Naive thymus-derived CD8-positive, alpha-beta T cell (primary cell): ENCODE measurements at regions not wholly inside any gene's neighbourhood (a gene's known extent, or its start where the extent isn't known, plus 50 kb on each side); places are given as distances from the start of the nearest gene placed in this dataset.

Experiments used
- ATAC-seq, 2 donors: fragments of 150-1000 bp; cut with Tn5 transposase in 1 of 2; sonication (Bioruptor Pico), chemical (Tn5 transposase) in 1 of 2; 1 replicate in 1 of 2; 2 replicates in 1 of 2; pipeline ENCODE4 v1.10.0; 2021; ENCODE audit warnings: mild to moderate bottlenecking in 2 of 2, moderate library complexity in 2 of 2
- POLR2A ChIA-PET: fragments of 350-600 bp; sonication (Branson Sonifier 250); formaldehyde crosslinking; loops from one replicate; lab custom pipeline; 2021; ENCODE audit warnings: antibody characterized with exemption; lab: Charles Lee
- DNase-seq, 10 donors: peaks; one replicate each; pipeline versions ENCODE4 v3.0.0 to v3.0.0-alpha.2; 2020 to 2022
- H3K27ac Mint-ChIP-seq, 10 donors: one replicate each; pipeline ENCODE4 v1.8.0; 2020 to 2022; ENCODE audit warnings: mild to moderate bottlenecking in 10 of 10, mixed read lengths in 10 of 10, moderate library complexity in 4 of 10, inconsistent platforms in 1 of 10
- H3K27me3 Mint-ChIP-seq, 5 donors: one replicate each; pipeline ENCODE4 v1.8.0; 2021 to 2022; ENCODE audit warnings: mixed read lengths in 5 of 5
- H3K36me3 Mint-ChIP-seq, 3 donors: one replicate each; pipeline ENCODE4 v1.8.0; 2020 to 2022; ENCODE audit warnings: mixed read lengths in 3 of 3, mild to moderate bottlenecking in 2 of 3, inconsistent platforms in 1 of 3
- H3K4me1 Mint-ChIP-seq, 4 donors: one replicate each; pipeline ENCODE4 v1.8.0; 2021 to 2022; ENCODE audit warnings: mixed read lengths in 4 of 4
- H3K4me3 Mint-ChIP-seq, 10 donors: one replicate each; pipeline ENCODE4 v1.8.0; 2020 to 2022; ENCODE audit warnings: mild to moderate bottlenecking in 10 of 10, mixed read lengths in 10 of 10, moderate library complexity in 6 of 10, inconsistent platforms in 1 of 10
- H3K9me3 Mint-ChIP-seq, 9 donors: one replicate each; pipeline ENCODE4 v1.8.0; 2020 to 2022; ENCODE audit warnings: mixed read lengths in 9 of 9, mild to moderate bottlenecking in 3 of 9, inconsistent platforms in 1 of 9, moderate library complexity in 1 of 9

- no peak overlapping the region for H3K27ac Mint-ChIP-seq
- no peaks in the 10 kb centered on the region for H3K27me3 Mint-ChIP-seq
- no peak overlapping the region for H3K4me3 Mint-ChIP-seq
- POLR2A ChIA-PET, result no interaction called here
- ATAC-seq (no peak), DNase-seq (peak in 2 of 10 donors; percentile 13 to 55)
- no peaks in the 10 kb centered on the region for H3K4me1 Mint-ChIP-seq
- H3K9me3 Mint-ChIP-seq, result peaks cover 0 to 100% (median 79%) of the 10 kb centered on the region in 9 donors
- peaks cover 85 to 99% (median 98%) of the 10 kb centered on the region in 3 donors for H3K36me3 Mint-ChIP-seq
Measured at GRCh38 chr15:25059698-25060471, 105.1 kb downstream of the SNRPN start.

GRCh38 chr15:25060472-25060803 lies 105.7 kb downstream of the SNRPN start:
- H3K9me3 Mint-ChIP-seq, result peaks cover 0 to 100% (median 83%) of the 10 kb centered on the region in 9 donors
- DNase-seq, result no peak
- ATAC-seq, result no peak
- H3K27me3 Mint-ChIP-seq, result no peaks in the 10 kb centered on the region
- H3K27ac Mint-ChIP-seq, result no peak overlapping the region
- no peak overlapping the region for H3K4me3 Mint-ChIP-seq
- H3K4me1 Mint-ChIP-seq, result no peaks in the 10 kb centered on the region
- peaks cover 85 to 99% (median 98%) of the 10 kb centered on the region in 3 donors for H3K36me3 Mint-ChIP-seq
- POLR2A ChIA-PET, result no interaction called here

GRCh38 chr15:25060996-25061620 lies 106.3 kb downstream of the SNRPN start:
- POLR2A ChIA-PET, result no interaction called here
- ATAC-seq (no peak), DNase-seq (peak in 1 of 10 donors; percentile 59)
- H3K9me3 Mint-ChIP-seq, result peaks cover 0 to 100% (median 89%) of the 10 kb centered on the region in 9 donors
- no peaks in the 10 kb centered on the region for H3K27me3 Mint-ChIP-seq
- H3K27ac Mint-ChIP-seq, result no peak overlapping the region
- no peaks in the 10 kb centered on the region for H3K4me1 Mint-ChIP-seq
- H3K4me3 Mint-ChIP-seq, result peak overlapping the region in 2 of 10 donors; percentile 19 to 20
- H3K36me3 Mint-ChIP-seq, result peaks cover 90 to 99% (median 98%) of the 10 kb centered on the region in 3 donors

GRCh38 chr15:25061808-25062550 lies 107.2 kb downstream of the SNRPN start:
- Mint-ChIP-seq H3K9me3 (peaks cover 0 to 100% (median 92%) of the 10 kb centered on the region in 9 donors), H3K4me1 (no peaks in the 10 kb centered on the region), H3K36me3 (peaks cover 93 to 100% (median 98%) of the 10 kb centered on the region in 3 donors), H3K27ac (peak overlapping the region in 1 of 10 donors; percentile 65), H3K4me3 (peak overlapping the region in 1 of 10 donors; percentile 62), H3K27me3 (no peaks in the 10 kb centered on the region)
- ATAC-seq, result no peak
- DNase-seq, result peak in 1 of 10 donors; percentile 45
- POLR2A ChIA-PET, result no interaction called here

- no peaks in the 10 kb centered on the region for H3K27me3 Mint-ChIP-seq
- peak overlapping the region in 2 of 10 donors; percentile 51 to 65 for H3K27ac Mint-ChIP-seq
- peaks cover 0 to 100% (median 85%) of the 10 kb centered on the region in 9 donors for H3K9me3 Mint-ChIP-seq
- no peak for ATAC-seq
- no peaks in the 10 kb centered on the region for H3K4me1 Mint-ChIP-seq
- POLR2A ChIA-PET, result no interaction called here
- peaks cover 96 to 100% (median 99%) of the 10 kb centered on the region in 3 donors for H3K36me3 Mint-ChIP-seq
- peak in 1 of 10 donors; percentile 60 for DNase-seq
- peak overlapping the region in 3 of 10 donors; percentile 11 to 62 (median 13) for H3K4me3 Mint-ChIP-seq
Measured at GRCh38 chr15:25062551-25063430, 108.0 kb downstream of the SNRPN start.

GRCh38 chr15:25065286-25065685 lies 110.5 kb downstream of the SNRPN start:
- ATAC-seq (no peak), DNase-seq (peak in 1 of 10 donors; percentile 38)
- Mint-ChIP-seq H3K27me3 (no peaks in the 10 kb centered on the region), H3K4me3 (no peak overlapping the region), H3K27ac (peak overlapping the region in 1 of 10 donors; percentile 18), H3K4me1 (no peaks in the 10 kb centered on the region), H3K36me3 (peaks cover 99 to 100% (median 99%) of the 10 kb centered on the region in 3 donors), H3K9me3 (peaks cover 0 to 100% (median 84%) of the 10 kb centered on the region in 9 donors)
- POLR2A ChIA-PET, result no interaction called here

- POLR2A ChIA-PET, result no interaction called here
- no peak overlapping the region for H3K4me3 Mint-ChIP-seq
- peaks cover 0 to 100% (median 84%) of the 10 kb centered on the region in 9 donors for H3K9me3 Mint-ChIP-seq
Measured at GRCh38 chr15:25065876-25066275, 111.1 kb downstream of the SNRPN start.

GRCh38 chr15:25066708-25067107 lies 111.9 kb downstream of the SNRPN start:
- H3K27me3 Mint-ChIP-seq, result no peaks in the 10 kb centered on the region
- peaks cover 97 to 100% (median 99%) of the 10 kb centered on the region in 3 donors for H3K36me3 Mint-ChIP-seq
- H3K4me3 Mint-ChIP-seq, result peak overlapping the region in 3 of 10 donors; percentile 2 to 41 (median 14)
- POLR2A ChIA-PET, result no interaction called here
- peak in 1 of 10 donors; percentile 45 for DNase-seq
- H3K27ac Mint-ChIP-seq, result no peak overlapping the region
- ATAC-seq, result no peak
- H3K9me3 Mint-ChIP-seq, result peaks cover 0 to 100% (median 75%) of the 10 kb centered on the region in 9 donors
- H3K4me1 Mint-ChIP-seq, result no peaks in the 10 kb centered on the region

More at GRCh38 chr15:25065876-25066275, 111.1 kb downstream of the SNRPN start:
- Mint-ChIP-seq H3K4me1 (no peaks in the 10 kb centered on the region), H3K27me3 (no peaks in the 10 kb centered on the region), H3K36me3 (peaks cover 99 to 100% (median 99%) of the 10 kb centered on the region in 3 donors), H3K27ac (no peak overlapping the region)
- DNase-seq (peak in 1 of 10 donors; percentile 38), ATAC-seq (no peak)

- no peaks in the 10 kb centered on the region for H3K27me3 Mint-ChIP-seq
- H3K4me3 Mint-ChIP-seq, result peak overlapping the region in 2 of 10 donors; percentile 22 to 51
- peaks cover 98 to 100% (median 99%) of the 10 kb centered on the region in 3 donors for H3K36me3 Mint-ChIP-seq
- POLR2A ChIA-PET, result no interaction called here
- no peak overlapping the region for H3K27ac Mint-ChIP-seq
- ATAC-seq (no peak), DNase-seq (peak in 1 of 10 donors; percentile 0)
- H3K4me1 Mint-ChIP-seq, result no peaks in the 10 kb centered on the region
- H3K9me3 Mint-ChIP-seq, result peaks cover 0 to 100% (median 70%) of the 10 kb centered on the region in 9 donors
Measured at GRCh38 chr15:25067725-25068309, 113.0 kb downstream of the SNRPN start.

GRCh38 chr15:25068696-25069095 lies 113.9 kb downstream of the SNRPN start:
- POLR2A ChIA-PET, result no interaction called here
- no peak for ATAC-seq
- Mint-ChIP-seq H3K4me1 (no peaks in the 10 kb centered on the region), H3K27ac (no peak overlapping the region), H3K4me3 (peak overlapping the region in 1 of 10 donors; percentile 45), H3K9me3 (peaks cover 0 to 100% (median 64%) of the 10 kb centered on the region in 9 donors), H3K27me3 (no peaks in the 10 kb centered on the region), H3K36me3 (peaks cover 96 to 100% (median 99%) of the 10 kb centered on the region in 3 donors)
- DNase-seq, result peak in 1 of 10 donors; percentile 11

- Mint-ChIP-seq H3K9me3 (peaks cover 0 to 100% (median 67%) of the 10 kb centered on the region in 9 donors), H3K4me3 (no peak overlapping the region), H3K4me1 (no peaks in the 10 kb centered on the region), H3K27ac (no peak overlapping the region), H3K36me3 (peaks cover 96 to 100% (median 100%) of the 10 kb centered on the region in 3 donors), H3K27me3 (no peaks in the 10 kb centered on the region)
- DNase-seq (peak in 1 of 10 donors; percentile 23), ATAC-seq (no peak)
- POLR2A ChIA-PET, result no interaction called here
Measured at GRCh38 chr15:25070353-25070963, 115.7 kb downstream of the SNRPN start.
